Right renal pelvis (tissue), 4 donors: ENCODE measurements at regions not wholly inside any gene's neighbourhood (a gene's known extent, or its start where the extent isn't known, plus 50 kb on each side); places are given as distances from the start of the nearest gene placed in this dataset.

Experiments
- DNase-seq, 4 donors: peaks; one replicate each; pipeline ENCODE4 v3.0.0-alpha.2; 2013; ENCODE audit warnings: low read depth in 4 of 4, low spot score in 3 of 4, missing footprints in 1 of 4

- no peak for DNase-seq
These were observed 106.0 kb upstream of the TAF1B start for GRCh38 chr2:9737053-9737875.

GRCh38 chr2:9738062-9738461 is 105.2 kb upstream of the TAF1B start:
- DNase-seq = no peak

GRCh38 chr2:9738535-9739496 is 104.5 kb upstream of the TAF1B start:
- DNase-seq = no peak

GRCh38 chr2:9739531-9739964 is 103.7 kb upstream of the TAF1B start:
- DNase-seq = peak in 1 of 4 donors; percentile 30

GRCh38 chr2:9740382-9741073 is 102.7 kb upstream of the TAF1B start:
- DNase-seq = no peak

GRCh38 chr2:9741110-9741509 is 102.2 kb upstream of the TAF1B start:
- no peak for DNase-seq

- DNase-seq = no peak
These were observed 100.7 kb upstream of the TAF1B start for GRCh38 chr2:9742601-9743000.

GRCh38 chr2:9744256-9745004 is 98.8 kb upstream of the TAF1B start:
- DNase-seq = no peak

GRCh38 chr2:9745153-9745899 is 97.9 kb upstream of the TAF1B start:
- no peak for DNase-seq

GRCh38 chr2:9747396-9747795 is 95.9 kb upstream of the TAF1B start:
- no peak for DNase-seq

GRCh38 chr2:9748577-9748976 is 94.7 kb upstream of the TAF1B start:
- DNase-seq = no peak

GRCh38 chr2:9749546-9750223 is 93.6 kb upstream of the TAF1B start:
- no peak for DNase-seq

- no peak for DNase-seq
These were observed 92.8 kb upstream of the TAF1B start for GRCh38 chr2:9750224-9751215.

- DNase-seq = no peak
These were observed 91.4 kb upstream of the TAF1B start for GRCh38 chr2:9751831-9752230.

- DNase-seq = no peak
These were observed 90.6 kb upstream of the TAF1B start for GRCh38 chr2:9752441-9753275.

- DNase-seq = no peak
These were observed 90.0 kb upstream of the TAF1B start for GRCh38 chr2:9753276-9753600.
